ENCODE measurements at regions not wholly inside any gene's neighbourhood (a gene's known extent, or its start where the extent isn't known, plus 50 kb on each side); places are given as distances from the start of the nearest gene placed in this dataset.

GRCh38 chr4:128388352-128388630 lies 100.7 kb upstream of the PGRMC2 start:
- DNase-seq (ENCODE audit: low read depth in 2 of 2): no peak

- no peak for DNase-seq (ENCODE audit: low read depth in 2 of 2)
Measured at GRCh38 chr4:128387600-128388351, 100.2 kb upstream of the PGRMC2 start.

GRCh38 chr4:128386761-128387599 lies 99.4 kb upstream of the PGRMC2 start:
- no peak for DNase-seq (ENCODE audit: low read depth in 2 of 2)

GRCh38 chr4:128385683-128386304 lies 98.2 kb upstream of the PGRMC2 start:
- no peak for DNase-seq (ENCODE audit: low read depth in 2 of 2)

GRCh38 chr4:128384765-128385598 lies 97.4 kb upstream of the PGRMC2 start:
- no peak for DNase-seq (ENCODE audit: low read depth in 2 of 2)

GRCh38 chr4:128384091-128384520 lies 96.5 kb upstream of the PGRMC2 start:
- DNase-seq (ENCODE audit: low read depth in 2 of 2): no peak

- DNase-seq (ENCODE audit: low read depth in 2 of 2): no peak
Measured at GRCh38 chr4:128381748-128382559, 94.3 kb upstream of the PGRMC2 start.

- DNase-seq (ENCODE audit: low read depth in 2 of 2): no peak
Measured at GRCh38 chr4:128380306-128380705, 92.7 kb upstream of the PGRMC2 start.

GRCh38 chr4:128379860-128380259 lies 92.2 kb upstream of the PGRMC2 start:
- DNase-seq (ENCODE audit: low read depth in 2 of 2): no peak

GRCh38 chr4:128378668-128379067 lies 91.1 kb upstream of the PGRMC2 start:
- DNase-seq (ENCODE audit: low read depth in 2 of 2): no peak

- no peak for DNase-seq (ENCODE audit: low read depth in 2 of 2)
Measured at GRCh38 chr4:128376958-128377357, 89.3 kb upstream of the PGRMC2 start.

- no peak for DNase-seq (ENCODE audit: low read depth in 2 of 2)
Measured at GRCh38 chr4:128376303-128376702, 88.7 kb upstream of the PGRMC2 start.

- DNase-seq (ENCODE audit: low read depth in 2 of 2): no peak
Measured at GRCh38 chr4:128373628-128374027, 86.0 kb upstream of the PGRMC2 start.

GRCh38 chr4:128371876-128372275 lies 84.3 kb upstream of the PGRMC2 start:
- DNase-seq (ENCODE audit: low read depth in 2 of 2): no peak

- DNase-seq (ENCODE audit: low read depth in 2 of 2): no peak
Measured at GRCh38 chr4:128371001-128371777, 83.6 kb upstream of the PGRMC2 start.

GRCh38 chr4:128366212-128366611 lies 78.6 kb upstream of the PGRMC2 start:
- no peak for DNase-seq (ENCODE audit: low read depth in 2 of 2)

GRCh38 chr4:128364565-128364964 lies 77.0 kb upstream of the PGRMC2 start:
- no peak for DNase-seq (ENCODE audit: low read depth in 2 of 2)

- no peak for DNase-seq (ENCODE audit: low read depth in 2 of 2)
Measured at GRCh38 chr4:128363966-128364365, 76.4 kb upstream of the PGRMC2 start.

GRCh38 chr4:128362760-128363159 lies 75.1 kb upstream of the PGRMC2 start:
- DNase-seq (ENCODE audit: low read depth in 2 of 2): no peak

- DNase-seq (ENCODE audit: low read depth in 2 of 2): no peak
Measured at GRCh38 chr4:128359422-128359821, 71.8 kb upstream of the PGRMC2 start.

Measured in activated CD4-positive, alpha-beta T cell treated with anti-CD3 and anti-CD28 coated beads for 24 hours (primary cell).